ENCODE measurements at regions not wholly inside any gene's neighbourhood (a gene's known extent, or its start where the extent isn't known, plus 50 kb on each side); places are given as distances from the start of the nearest gene placed in this dataset.

GRCh38 chr4:4776335-4776734 lies 83.1 kb upstream of the MSX1 start:
- Histone ChIP-seq H3K4me1 (ENCODE audit: control insufficient read depth, insufficient read depth, low read length) (no peaks in the 10 kb centered on the region), H3K9me3 (replicated peaks; ENCODE audit: control insufficient read depth, low read depth, low read length) (peaks cover under 1% of the 10 kb centered on the region), H3K27ac (ENCODE audit: low read length) (no peak overlapping the region), H3K36me3 (ENCODE audit: control insufficient read depth, insufficient read depth, low read length) (no peaks in the 10 kb centered on the region), H3K4me3 (ENCODE audit: low read length) (no peak overlapping the region), H3K27me3 (ENCODE audit: control insufficient read depth, insufficient read depth, low read length) (peaks cover 2% of the 10 kb centered on the region)
- no peak for DNase-seq
- 47% methylated on average over 5 of the region's 9 CpGs for WGBS (ENCODE audit: insufficient coverage)

- Histone ChIP-seq H3K27me3 (ENCODE audit: control insufficient read depth, insufficient read depth, low read length) (peaks cover 2% of the 10 kb centered on the region), H3K27ac (ENCODE audit: low read length) (no peak overlapping the region), H3K36me3 (ENCODE audit: control insufficient read depth, insufficient read depth, low read length) (no peaks in the 10 kb centered on the region), H3K9me3 (replicated peaks; ENCODE audit: control insufficient read depth, low read depth, low read length) (no peaks in the 10 kb centered on the region), H3K4me3 (ENCODE audit: low read length) (no peak overlapping the region), H3K4me1 (ENCODE audit: control insufficient read depth, insufficient read depth, low read length) (no peaks in the 10 kb centered on the region)
- no peak for DNase-seq
- 65% methylated on average over 9 of the region's 10 CpGs for WGBS (ENCODE audit: insufficient coverage)
Measured at GRCh38 chr4:4775493-4776004, 83.9 kb upstream of the MSX1 start.

- DNase-seq = no peak
- Histone ChIP-seq H3K4me3 (ENCODE audit: low read length) (no peak overlapping the region), H3K36me3 (ENCODE audit: control insufficient read depth, insufficient read depth, low read length) (no peaks in the 10 kb centered on the region), H3K27ac (ENCODE audit: low read length) (no peak overlapping the region), H3K27me3 (ENCODE audit: control insufficient read depth, insufficient read depth, low read length) (no peaks in the 10 kb centered on the region), H3K4me1 (ENCODE audit: control insufficient read depth, insufficient read depth, low read length) (no peaks in the 10 kb centered on the region), H3K9me3 (replicated peaks; ENCODE audit: control insufficient read depth, low read depth, low read length) (no peaks in the 10 kb centered on the region)
- 75% methylated on average over 1 of the region's 6 CpGs for WGBS (ENCODE audit: insufficient coverage)
Measured at GRCh38 chr4:4772534-4772933, 86.9 kb upstream of the MSX1 start.

- Histone ChIP-seq H3K4me3 (ENCODE audit: low read length) (no peak overlapping the region), H3K27ac (ENCODE audit: low read length) (no peak overlapping the region), H3K36me3 (ENCODE audit: control insufficient read depth, insufficient read depth, low read length) (no peaks in the 10 kb centered on the region), H3K9me3 (replicated peaks; ENCODE audit: control insufficient read depth, low read depth, low read length) (no peaks in the 10 kb centered on the region), H3K4me1 (ENCODE audit: control insufficient read depth, insufficient read depth, low read length) (no peaks in the 10 kb centered on the region), H3K27me3 (ENCODE audit: control insufficient read depth, insufficient read depth, low read length) (no peaks in the 10 kb centered on the region)
- no peak for DNase-seq
- WGBS (ENCODE audit: insufficient coverage) = 90% methylated on average over 2 of the region's 5 CpGs
Measured at GRCh38 chr4:4771160-4771559, 88.3 kb upstream of the MSX1 start.

GRCh38 chr4:4770610-4771009 lies 88.9 kb upstream of the MSX1 start:
- Histone ChIP-seq H3K27me3 (ENCODE audit: control insufficient read depth, insufficient read depth, low read length) (peaks cover 3% of the 10 kb centered on the region), H3K4me3 (ENCODE audit: low read length) (no peak overlapping the region), H3K27ac (ENCODE audit: low read length) (no peak overlapping the region), H3K36me3 (ENCODE audit: control insufficient read depth, insufficient read depth, low read length) (no peaks in the 10 kb centered on the region), H3K4me1 (ENCODE audit: control insufficient read depth, insufficient read depth, low read length) (no peaks in the 10 kb centered on the region), H3K9me3 (replicated peaks; ENCODE audit: control insufficient read depth, low read depth, low read length) (no peaks in the 10 kb centered on the region)
- WGBS (ENCODE audit: insufficient coverage) = 90% methylated on average over 4 of the region's 8 CpGs
- DNase-seq = no peak

- H3K27me3 ChIP-seq (ENCODE audit: control insufficient read depth, insufficient read depth, low read length) = peaks cover 24% of the 10 kb centered on the region
- WGBS (ENCODE audit: insufficient coverage) = no CpG with 5 or more reads among the region's 5 CpGs
- no peaks in the 10 kb centered on the region for H3K9me3 ChIP-seq (replicated peaks; ENCODE audit: control insufficient read depth, low read depth, low read length)
- no peaks in the 10 kb centered on the region for H3K36me3 ChIP-seq (ENCODE audit: control insufficient read depth, insufficient read depth, low read length)
- DNase-seq = no peak
- no peak overlapping the region for H3K4me3 ChIP-seq (ENCODE audit: low read length)
- H3K27ac ChIP-seq (ENCODE audit: low read length) = no peak overlapping the region
- no peaks in the 10 kb centered on the region for H3K4me1 ChIP-seq (ENCODE audit: control insufficient read depth, insufficient read depth, low read length)
Measured at GRCh38 chr4:4766564-4766963, 92.9 kb upstream of the MSX1 start.

GRCh38 chr4:4765811-4766210 lies 93.7 kb upstream of the MSX1 start:
- H3K4me3 ChIP-seq (ENCODE audit: low read length) = no peak overlapping the region
- H3K4me1 ChIP-seq (ENCODE audit: control insufficient read depth, insufficient read depth, low read length) = no peaks in the 10 kb centered on the region
- peaks cover 27% of the 10 kb centered on the region for H3K27me3 ChIP-seq (ENCODE audit: control insufficient read depth, insufficient read depth, low read length)
- 62% methylated on average over 9 of the region's 9 CpGs for WGBS (ENCODE audit: insufficient coverage)
- H3K9me3 ChIP-seq (replicated peaks; ENCODE audit: control insufficient read depth, low read depth, low read length) = no peaks in the 10 kb centered on the region
- no peak overlapping the region for H3K27ac ChIP-seq (ENCODE audit: low read length)
- H3K36me3 ChIP-seq (ENCODE audit: control insufficient read depth, insufficient read depth, low read length) = no peaks in the 10 kb centered on the region
- DNase-seq = no peak

- no peak overlapping the region for H3K27ac ChIP-seq (ENCODE audit: low read length)
- WGBS (ENCODE audit: insufficient coverage) = no CpG with 5 or more reads among the region's 10 CpGs
- H3K4me3 ChIP-seq (ENCODE audit: low read length) = no peak overlapping the region
- no peak for DNase-seq
- no peaks in the 10 kb centered on the region for H3K4me1 ChIP-seq (ENCODE audit: control insufficient read depth, insufficient read depth, low read length)
- no peaks in the 10 kb centered on the region for H3K36me3 ChIP-seq (ENCODE audit: control insufficient read depth, insufficient read depth, low read length)
- H3K27me3 ChIP-seq (ENCODE audit: control insufficient read depth, insufficient read depth, low read length) = peaks cover 32% of the 10 kb centered on the region
- no peaks in the 10 kb centered on the region for H3K9me3 ChIP-seq (replicated peaks; ENCODE audit: control insufficient read depth, low read depth, low read length)
Measured at GRCh38 chr4:4764558-4764905, 94.9 kb upstream of the MSX1 start.

- H3K27ac ChIP-seq (ENCODE audit: low read length) = no peak overlapping the region
- H3K9me3 ChIP-seq (replicated peaks; ENCODE audit: control insufficient read depth, low read depth, low read length) = no peaks in the 10 kb centered on the region
- DNase-seq = peak; percentile 18
- H3K4me3 ChIP-seq (ENCODE audit: low read length) = no peak overlapping the region
- no peaks in the 10 kb centered on the region for H3K36me3 ChIP-seq (ENCODE audit: control insufficient read depth, insufficient read depth, low read length)
- 37% methylated on average over 11 of the region's 14 CpGs for WGBS (ENCODE audit: insufficient coverage)
- no peaks in the 10 kb centered on the region for H3K4me1 ChIP-seq (ENCODE audit: control insufficient read depth, insufficient read depth, low read length)
- peaks cover 32% of the 10 kb centered on the region for H3K27me3 ChIP-seq (ENCODE audit: control insufficient read depth, insufficient read depth, low read length)
Measured at GRCh38 chr4:4763822-4764557, 95.5 kb upstream of the MSX1 start.

GRCh38 chr4:4762909-4763821 lies 96.3 kb upstream of the MSX1 start:
- H3K27ac ChIP-seq (ENCODE audit: low read length) = no peak overlapping the region
- H3K4me1 ChIP-seq (ENCODE audit: control insufficient read depth, insufficient read depth, low read length) = no peaks in the 10 kb centered on the region
- H3K27me3 ChIP-seq (ENCODE audit: control insufficient read depth, insufficient read depth, low read length) = peaks cover 32% of the 10 kb centered on the region
- H3K9me3 ChIP-seq (replicated peaks; ENCODE audit: control insufficient read depth, low read depth, low read length) = no peaks in the 10 kb centered on the region
- peak; percentile 25 for DNase-seq
- H3K4me3 ChIP-seq (ENCODE audit: low read length) = no peak overlapping the region
- 15% methylated on average over 19 of the region's 27 CpGs for WGBS (ENCODE audit: insufficient coverage)
- H3K36me3 ChIP-seq (ENCODE audit: control insufficient read depth, insufficient read depth, low read length) = no peaks in the 10 kb centered on the region
